ENCODE measurements at regions not wholly inside any gene's neighbourhood (a gene's known extent, or its start where the extent isn't known, plus 50 kb on each side); places are given as distances from the start of the nearest gene placed in this dataset.

DNA sequence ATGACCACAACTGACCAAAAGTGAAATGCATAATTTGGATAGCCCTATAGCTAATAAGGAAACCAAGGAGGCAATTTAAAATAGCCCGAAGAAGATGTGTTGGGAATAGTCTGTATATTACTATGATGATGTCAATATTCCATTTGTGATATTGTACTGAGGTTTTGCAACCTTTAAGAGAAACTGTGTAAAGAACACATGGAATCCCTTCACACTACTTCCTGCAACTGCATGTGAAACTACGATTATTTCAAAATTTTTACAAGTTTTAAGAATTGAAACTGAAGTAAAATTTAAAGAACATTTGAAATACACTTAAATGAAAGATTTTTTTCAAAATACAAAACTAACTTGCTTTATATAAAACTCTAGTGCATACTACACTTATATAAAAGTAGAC lies 504.3 kb upstream of the ID2 start:
- TF ChIP-seq CTCF (IDR thresholded peaks at IDR 0.05), result no peak
- TF ChIP-seq POLR2A (IDR thresholded peaks at IDR 0.05), result no peak
